Endothelial cell of umbilical vein (primary cell): ENCODE measurements at regions not wholly inside any gene's neighbourhood (a gene's known extent, or its start where the extent isn't known, plus 50 kb on each side); places are given as distances from the start of the nearest gene placed in this dataset.

Source experiments
- EZH2 ChIP-seq: IDR thresholded peaks from 2 replicates; pipeline ENCODE4 v1.6.1; 2012; ENCODE audit warnings: borderline replicate concordance, low read depth, mild to moderate bottlenecking, moderate library complexity, low read length, inconsistent platforms; ENCODE audit not compliant: severe bottlenecking
- MYC ChIP-seq: IDR thresholded peaks from one replicate; pipeline ENCODE4 v1.6.1; 2011; ENCODE audit warnings: mild to moderate bottlenecking, low read depth, low read length
- POLR2A ChIP-seq: IDR thresholded peaks from 2 replicates; pipeline ENCODE4 v1.6.1; 2012; ENCODE audit warnings: low read depth, mild to moderate bottlenecking, control low read depth, low read length
- POLR2AphosphoS5 ChIP-seq: IDR thresholded peaks from 2 replicates; pipeline ENCODE4 v1.6.1; 2012; ENCODE audit warnings: low read depth, mild to moderate bottlenecking, control low read depth, low read length, moderate library complexity; ENCODE audit not compliant: insufficient read depth
- TF ChIP-seq, protein P1 (sequence below), 2 donors: IDR thresholded peaks; 1 replicate in 1 of 2; 2 replicates in 1 of 2; pipeline ENCODE4 v1.5.1; 2011; ENCODE audit warnings: low read length in 2 of 2, mild to moderate bottlenecking in 2 of 2, moderate library complexity in 2 of 2, control low read depth in 1 of 2, inconsistent platforms in 1 of 2, low read depth in 1 of 2; ENCODE audit not compliant: insufficient read depth in 1 of 2; ENCODE audit errors: extremely low read depth in 1 of 2
- TF ChIP-seq, protein P2 (sequence below): IDR thresholded peaks from 2 replicates; pipeline ENCODE4 v1.6.1; 2011; ENCODE audit not compliant: insufficient read depth, insufficient read length

DNA sequence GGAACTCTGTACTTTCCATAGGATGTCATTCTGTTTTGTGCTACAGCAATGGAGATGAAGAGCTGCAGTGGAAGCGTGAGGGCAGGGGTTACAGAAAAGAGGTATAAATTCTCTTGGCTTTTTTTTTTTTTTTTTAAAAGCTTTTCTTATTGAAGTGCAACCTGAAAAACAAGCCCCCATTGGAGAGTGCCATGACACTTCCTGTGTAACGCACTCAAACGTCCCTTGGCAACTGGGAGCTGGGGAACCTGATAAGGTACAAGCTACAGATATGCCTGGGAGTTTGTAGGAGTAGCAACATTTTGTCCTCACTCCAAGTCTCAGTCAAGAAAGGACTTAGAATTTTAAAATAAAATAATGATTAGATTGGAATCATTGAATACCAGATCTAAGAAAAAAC, 512.1 kb downstream of the RPS24 start:
- TF ChIP-seq POLR2A, result no peak
- TF ChIP-seq EZH2, result no peak
- TF ChIP-seq, protein P1, sequence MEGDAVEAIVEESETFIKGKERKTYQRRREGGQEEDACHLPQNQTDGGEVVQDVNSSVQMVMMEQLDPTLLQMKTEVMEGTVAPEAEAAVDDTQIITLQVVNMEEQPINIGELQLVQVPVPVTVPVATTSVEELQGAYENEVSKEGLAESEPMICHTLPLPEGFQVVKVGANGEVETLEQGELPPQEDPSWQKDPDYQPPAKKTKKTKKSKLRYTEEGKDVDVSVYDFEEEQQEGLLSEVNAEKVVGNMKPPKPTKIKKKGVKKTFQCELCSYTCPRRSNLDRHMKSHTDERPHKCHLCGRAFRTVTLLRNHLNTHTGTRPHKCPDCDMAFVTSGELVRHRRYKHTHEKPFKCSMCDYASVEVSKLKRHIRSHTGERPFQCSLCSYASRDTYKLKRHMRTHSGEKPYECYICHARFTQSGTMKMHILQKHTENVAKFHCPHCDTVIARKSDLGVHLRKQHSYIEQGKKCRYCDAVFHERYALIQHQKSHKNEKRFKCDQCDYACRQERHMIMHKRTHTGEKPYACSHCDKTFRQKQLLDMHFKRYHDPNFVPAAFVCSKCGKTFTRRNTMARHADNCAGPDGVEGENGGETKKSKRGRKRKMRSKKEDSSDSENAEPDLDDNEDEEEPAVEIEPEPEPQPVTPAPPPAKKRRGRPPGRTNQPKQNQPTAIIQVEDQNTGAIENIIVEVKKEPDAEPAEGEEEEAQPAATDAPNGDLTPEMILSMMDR (IDR thresholded peaks at IDR 0.05; ENCODE audit: extremely low read depth in 1 of 2, insufficient read depth in 1 of 2, low read depth in 1 of 2, low read length in 2 of 2), result no peak
- no peak for TF ChIP-seq MYC
- TF ChIP-seq POLR2AphosphoS5, result no peak
- TF ChIP-seq, protein P2, sequence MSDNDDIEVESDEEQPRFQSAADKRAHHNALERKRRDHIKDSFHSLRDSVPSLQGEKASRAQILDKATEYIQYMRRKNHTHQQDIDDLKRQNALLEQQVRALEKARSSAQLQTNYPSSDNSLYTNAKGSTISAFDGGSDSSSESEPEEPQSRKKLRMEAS, result no peak
